ENCODE measurements at regions not wholly inside any gene's neighbourhood (a gene's known extent, or its start where the extent isn't known, plus 50 kb on each side); places are given as distances from the start of the nearest gene placed in this dataset.

DNA sequence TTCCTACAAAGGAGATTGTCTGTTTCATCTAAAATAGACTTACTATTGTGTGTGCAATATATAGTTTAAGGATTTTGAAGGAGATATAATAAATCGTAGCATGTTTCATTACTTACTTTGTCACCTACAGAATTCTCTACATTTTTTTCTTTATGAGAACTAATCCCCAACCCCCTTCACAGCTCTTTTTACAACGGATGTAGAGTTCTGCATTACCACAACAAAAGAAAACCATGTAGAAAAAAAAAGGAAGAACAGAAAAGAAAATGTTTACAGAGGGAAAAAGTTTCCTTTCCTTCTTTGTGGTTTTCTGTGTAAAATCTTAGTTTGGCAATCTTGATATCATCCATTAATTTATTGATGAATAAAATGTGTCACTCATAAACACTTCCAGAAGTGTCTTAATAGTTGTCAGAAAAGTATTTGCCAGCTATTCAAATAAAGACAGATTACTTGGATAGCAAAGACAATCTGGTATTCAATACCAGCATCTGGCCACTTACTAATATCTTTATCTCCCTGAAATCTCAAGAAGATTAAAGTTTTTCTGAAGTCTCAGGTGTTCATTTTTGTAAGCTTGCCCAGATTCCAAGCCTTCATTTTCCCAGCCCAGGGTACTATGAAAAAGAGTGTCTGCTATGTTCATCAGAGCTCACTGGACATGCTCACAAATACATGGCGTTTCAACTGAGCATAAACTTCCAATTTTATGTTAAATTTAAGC, 806.8 kb downstream of the PCDH19 start:
- no peak overlapping the region for H3K4me3 ChIP-seq (ENCODE audit: insufficient read depth, low read depth, low read length)
- H3K36me3 ChIP-seq (replicated peaks; ENCODE audit: control insufficient read depth, insufficient read depth, low read length), result no peaks in the 10 kb centered on the region
- no peaks in the 10 kb centered on the region for H3K27me3 ChIP-seq (ENCODE audit: control insufficient read depth, insufficient read depth, low read length)
- DNase-seq, result peak; percentile 1

GRCh38 chrX:99602107-99602506, 808.0 kb downstream of the PCDH19 start:
- no peak for DNase-seq
- Histone ChIP-seq H3K27me3 (ENCODE audit: control insufficient read depth, insufficient read depth, low read length) (no peaks in the 10 kb centered on the region), H3K4me3 (ENCODE audit: insufficient read depth, low read depth, low read length) (no peak overlapping the region), H3K36me3 (replicated peaks; ENCODE audit: control insufficient read depth, insufficient read depth, low read length) (no peaks in the 10 kb centered on the region)

- DNase-seq, result no peak
- Histone ChIP-seq H3K36me3 (replicated peaks; ENCODE audit: control insufficient read depth, insufficient read depth, low read length) (no peaks in the 10 kb centered on the region), H3K4me3 (ENCODE audit: insufficient read depth, low read depth, low read length) (no peak overlapping the region), H3K27me3 (ENCODE audit: control insufficient read depth, insufficient read depth, low read length) (no peaks in the 10 kb centered on the region)
Measured at GRCh38 chrX:99588936-99589335, 821.1 kb downstream of the PCDH19 start.

GRCh38 chrX:99572711-99573110, 837.4 kb downstream of the PCDH19 start:
- Histone ChIP-seq H3K27me3 (ENCODE audit: control insufficient read depth, insufficient read depth, low read length) (no peaks in the 10 kb centered on the region), H3K36me3 (replicated peaks; ENCODE audit: control insufficient read depth, insufficient read depth, low read length) (no peaks in the 10 kb centered on the region), H3K4me3 (ENCODE audit: insufficient read depth, low read depth, low read length) (no peak overlapping the region)
- DNase-seq, result no peak

DNA sequence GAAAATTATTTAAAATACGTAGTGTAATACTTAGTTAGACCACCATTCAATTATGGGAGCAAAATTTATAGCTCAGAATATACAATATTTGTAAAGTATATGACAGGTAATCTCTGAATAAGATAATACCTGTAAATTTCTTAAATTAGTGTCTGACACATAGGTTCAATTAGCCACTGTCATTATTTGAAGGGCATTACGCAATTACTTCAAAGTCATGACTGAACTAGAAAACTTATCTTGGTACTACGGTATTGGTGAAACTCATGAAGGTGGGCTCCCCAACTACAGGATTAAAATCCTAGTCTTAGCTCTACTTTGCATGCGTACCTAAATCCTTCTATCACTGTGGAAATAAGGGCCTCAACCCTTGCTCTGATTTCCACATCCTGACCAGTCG, 860.7 kb downstream of the PCDH19 start:
- H3K4me3 ChIP-seq (ENCODE audit: insufficient read depth, low read depth, low read length), result no peak overlapping the region
- H3K36me3 ChIP-seq (replicated peaks; ENCODE audit: control insufficient read depth, insufficient read depth, low read length), result no peaks in the 10 kb centered on the region
- H3K27me3 ChIP-seq (ENCODE audit: control insufficient read depth, insufficient read depth, low read length), result no peaks in the 10 kb centered on the region

DNA sequence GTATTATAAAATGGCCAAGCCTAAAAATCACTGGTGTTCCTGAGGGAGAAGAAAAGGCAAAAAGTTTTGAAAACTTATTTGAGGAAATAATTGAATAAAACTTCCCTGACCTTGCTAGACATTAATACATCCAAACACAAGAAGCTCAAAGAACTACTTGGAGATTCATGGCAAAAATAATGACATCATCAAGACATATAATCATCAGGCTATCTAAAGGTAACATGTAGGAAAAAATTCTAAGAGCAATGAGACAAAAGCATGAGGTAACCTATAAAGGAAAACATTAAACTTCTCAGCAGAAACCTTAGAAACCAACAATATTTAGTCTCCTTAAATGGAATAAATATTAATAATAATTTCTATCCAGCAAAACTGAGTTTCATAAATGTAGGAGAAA, 887.6 kb downstream of the PCDH19 start:
- H3K4me3 ChIP-seq (ENCODE audit: insufficient read depth, low read depth, low read length), result no peak overlapping the region
- H3K27me3 ChIP-seq (ENCODE audit: control insufficient read depth, insufficient read depth, low read length), result no peaks in the 10 kb centered on the region

More for the DNA sequence above, 860.7 kb downstream of the PCDH19 start:
- no peak for DNase-seq

GRCh38 chrX:99507768-99508167, 902.3 kb downstream of the PCDH19 start:
- H3K27me3 ChIP-seq (ENCODE audit: control insufficient read depth, insufficient read depth, low read length), result no peaks in the 10 kb centered on the region
- no peaks in the 10 kb centered on the region for H3K36me3 ChIP-seq (replicated peaks; ENCODE audit: control insufficient read depth, insufficient read depth, low read length)
- DNase-seq, result no peak
- H3K4me3 ChIP-seq (ENCODE audit: insufficient read depth, low read depth, low read length), result no peak overlapping the region

More for the DNA sequence above, 887.6 kb downstream of the PCDH19 start:
- DNase-seq, result no peak
- no peaks in the 10 kb centered on the region for H3K36me3 ChIP-seq (replicated peaks; ENCODE audit: control insufficient read depth, insufficient read depth, low read length)

DNA sequence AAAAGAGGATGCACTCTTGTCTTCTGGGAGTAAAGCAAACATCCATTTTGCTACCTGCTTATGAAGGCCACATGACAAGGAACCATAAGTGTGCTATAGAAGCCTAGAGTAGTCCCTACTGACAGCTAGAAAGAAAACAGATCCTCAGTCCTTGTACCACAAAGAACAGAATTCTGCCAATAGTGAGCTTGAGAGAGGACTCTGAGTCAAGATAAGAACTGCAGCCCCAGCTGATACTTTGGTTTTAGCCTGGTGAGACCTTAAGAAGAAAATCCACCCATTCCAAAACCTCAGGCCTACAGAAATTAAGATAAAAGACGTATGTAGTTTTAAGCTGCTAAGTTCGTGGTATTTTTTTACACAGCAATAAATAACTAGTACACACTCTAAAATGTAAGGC, 914.6 kb downstream of the PCDH19 start:
- no peak for DNase-seq
- Histone ChIP-seq H3K4me3 (ENCODE audit: insufficient read depth, low read depth, low read length) (no peak overlapping the region), H3K27me3 (ENCODE audit: control insufficient read depth, insufficient read depth, low read length) (no peaks in the 10 kb centered on the region), H3K36me3 (replicated peaks; ENCODE audit: control insufficient read depth, insufficient read depth, low read length) (no peaks in the 10 kb centered on the region)

GRCh38 chrX:99494668-99495067, 915.4 kb downstream of the PCDH19 start:
- DNase-seq, result no peak
- Histone ChIP-seq H3K4me3 (ENCODE audit: insufficient read depth, low read depth, low read length) (no peak overlapping the region), H3K36me3 (replicated peaks; ENCODE audit: control insufficient read depth, insufficient read depth, low read length) (no peaks in the 10 kb centered on the region), H3K27me3 (ENCODE audit: control insufficient read depth, insufficient read depth, low read length) (no peaks in the 10 kb centered on the region)

GRCh38 chrX:99480728-99481127, 929.3 kb downstream of the PCDH19 start:
- no peak for DNase-seq
- no peaks in the 10 kb centered on the region for H3K36me3 ChIP-seq (replicated peaks; ENCODE audit: control insufficient read depth, insufficient read depth, low read length)
- H3K4me3 ChIP-seq (ENCODE audit: insufficient read depth, low read depth, low read length), result no peak overlapping the region
- no peaks in the 10 kb centered on the region for H3K27me3 ChIP-seq (ENCODE audit: control insufficient read depth, insufficient read depth, low read length)

GRCh38 chrX:99469439-99469838, 940.6 kb downstream of the PCDH19 start:
- Histone ChIP-seq H3K4me3 (ENCODE audit: insufficient read depth, low read depth, low read length) (no peak overlapping the region), H3K36me3 (replicated peaks; ENCODE audit: control insufficient read depth, insufficient read depth, low read length) (no peaks in the 10 kb centered on the region), H3K27me3 (ENCODE audit: control insufficient read depth, insufficient read depth, low read length) (no peaks in the 10 kb centered on the region)
- no peak for DNase-seq

DNA sequence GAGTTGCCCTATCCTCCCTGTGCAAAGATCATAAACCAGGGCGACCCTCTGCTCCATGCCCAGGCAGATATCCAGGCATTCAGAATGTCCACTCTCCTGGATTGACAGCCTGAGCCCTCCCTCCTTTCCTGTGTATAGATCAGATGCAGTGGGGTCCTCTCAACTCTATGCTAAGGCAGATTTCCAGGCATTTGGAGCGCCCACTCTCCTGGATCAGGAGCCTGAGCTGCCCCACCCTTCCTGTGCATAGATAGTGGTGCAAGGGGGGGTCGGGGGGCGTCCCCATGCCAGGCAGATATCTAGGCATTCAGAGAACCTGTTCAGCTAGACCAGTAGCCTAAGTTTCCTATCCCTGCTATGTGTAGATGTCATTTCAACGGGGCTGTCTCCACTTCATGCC, 941.1 kb downstream of the PCDH19 start:
- no peaks in the 10 kb centered on the region for H3K27me3 ChIP-seq (ENCODE audit: control insufficient read depth, insufficient read depth, low read length)
- no peaks in the 10 kb centered on the region for H3K36me3 ChIP-seq (replicated peaks; ENCODE audit: control insufficient read depth, insufficient read depth, low read length)
- DNase-seq, result no peak
- no peak overlapping the region for H3K4me3 ChIP-seq (ENCODE audit: insufficient read depth, low read depth, low read length)

GRCh38 chrX:99461223-99461622, 948.9 kb downstream of the PCDH19 start:
- DNase-seq, result no peak
- H3K4me3 ChIP-seq (ENCODE audit: insufficient read depth, low read depth, low read length), result no peak overlapping the region

DNA sequence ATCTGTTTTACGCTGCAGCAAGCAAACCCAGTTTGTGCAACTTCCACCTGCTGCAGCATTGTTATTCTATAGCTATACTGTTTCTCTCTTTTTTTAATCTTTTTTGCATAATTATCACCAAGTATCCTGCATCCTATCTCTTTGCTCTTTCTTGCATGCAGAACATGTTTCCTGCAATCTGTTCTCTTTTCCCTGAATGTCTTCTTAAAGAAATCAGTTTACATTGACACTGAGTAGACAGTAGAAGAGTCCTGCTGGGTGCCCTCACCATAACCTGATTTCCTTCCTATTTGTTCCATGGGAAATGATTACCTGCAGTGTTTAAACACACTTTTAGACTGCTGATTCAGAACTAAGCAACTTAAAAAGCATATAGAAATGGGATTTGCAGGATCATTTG, 964.7 kb downstream of the PCDH19 start:
- H3K36me3 ChIP-seq (replicated peaks; ENCODE audit: control insufficient read depth, insufficient read depth, low read length), result no peaks in the 10 kb centered on the region
- DNase-seq, result no peak
- no peak overlapping the region for H3K4me3 ChIP-seq (ENCODE audit: insufficient read depth, low read depth, low read length)
- no peaks in the 10 kb centered on the region for H3K27me3 ChIP-seq (ENCODE audit: control insufficient read depth, insufficient read depth, low read length)

More at GRCh38 chrX:99461223-99461622, 948.9 kb downstream of the PCDH19 start:
- H3K27me3 ChIP-seq (ENCODE audit: control insufficient read depth, insufficient read depth, low read length), result no peaks in the 10 kb centered on the region
- H3K36me3 ChIP-seq (replicated peaks; ENCODE audit: control insufficient read depth, insufficient read depth, low read length), result no peaks in the 10 kb centered on the region

DNA sequence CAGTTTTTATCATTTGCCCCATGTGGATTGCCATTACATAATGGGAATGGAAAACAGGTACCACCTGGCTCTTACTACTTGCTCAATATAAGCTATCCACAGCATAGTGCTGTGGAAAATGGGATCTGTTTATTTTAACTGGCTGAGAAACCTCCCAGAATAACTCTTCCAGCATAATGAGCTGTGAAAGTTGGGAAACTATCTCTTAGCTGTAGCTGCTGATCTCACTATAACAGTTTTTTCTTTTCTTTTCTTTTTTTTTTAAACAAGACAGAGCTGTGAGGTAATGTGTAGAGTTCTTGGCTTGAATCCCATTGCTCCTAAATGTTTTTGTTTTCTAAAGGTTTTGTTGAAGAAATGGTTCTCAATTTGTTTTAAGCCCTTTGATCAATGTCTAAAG, 988.3 kb downstream of the PCDH19 start:
- H3K27me3 ChIP-seq (ENCODE audit: control insufficient read depth, insufficient read depth, low read length), result no peaks in the 10 kb centered on the region
- H3K4me3 ChIP-seq (ENCODE audit: insufficient read depth, low read depth, low read length), result no peak overlapping the region
- no peak for DNase-seq
- H3K36me3 ChIP-seq (replicated peaks; ENCODE audit: control insufficient read depth, insufficient read depth, low read length), result no peaks in the 10 kb centered on the region

GRCh38 chrX:99415470-99415869, 994.6 kb downstream of the PCDH19 start:
- no peak overlapping the region for H3K4me3 ChIP-seq (ENCODE audit: insufficient read depth, low read depth, low read length)
- H3K36me3 ChIP-seq (replicated peaks; ENCODE audit: control insufficient read depth, insufficient read depth, low read length), result no peaks in the 10 kb centered on the region
- no peak for DNase-seq
- no peaks in the 10 kb centered on the region for H3K27me3 ChIP-seq (ENCODE audit: control insufficient read depth, insufficient read depth, low read length)
